ENCODE measurements at regions not wholly inside any gene's neighbourhood (a gene's known extent, or its start where the extent isn't known, plus 50 kb on each side); places are given as distances from the start of the nearest gene placed in this dataset.

- no peaks in the 10 kb centered on the region for H3K36me3 ChIP-seq (ENCODE audit: control insufficient read depth, insufficient read depth, low read length)
- H3K27me3 ChIP-seq (ENCODE audit: control insufficient read depth, insufficient read depth, low read length): no peaks in the 10 kb centered on the region
- in situ Hi-C loops (cut with HindIII; ENCODE audit: low pct_unique_long_range_greater_than_20kb, low sequenced_read_pairs) (no loop called here), intact Hi-C loops (cut with micrococcal nuclease; ENCODE audit: unreplicated experiment) (no loop called here)
- no peaks in the 10 kb centered on the region for H3K4me1 ChIP-seq (ENCODE audit: control insufficient read depth, insufficient read depth, low read length)
- no peak for DNase-seq (ENCODE audit: low read depth, low spot score)
- ChIA-PET POLR2A (no interaction called here), CTCF (no interaction called here)
- H3K27ac ChIP-seq (ENCODE audit: low read length): no peak overlapping the region
- TF ChIP-seq POLR2AphosphoS5 (IDR thresholded peaks at IDR 0.05; ENCODE audit: low read depth, low read length) (no peak), CTCF (IDR thresholded peaks at IDR 0.05) (no peak), TCF7L2 (IDR thresholded peaks at IDR 0.05; ENCODE audit: low read depth, low read length) (no peak), REST (IDR thresholded peaks at IDR 0.05; ENCODE audit: insufficient read depth in 1 of 2, low read depth in 2 of 2, low read length in 1 of 2) (no peak), SIN3A (IDR thresholded peaks at IDR 0.05; ENCODE audit: borderline replicate concordance, insufficient read depth, low read depth, low read length) (no peak)
- no peaks in the 10 kb centered on the region for H3K9me3 ChIP-seq (ENCODE audit: control insufficient read depth, insufficient read depth, low read depth, low read length)
- BruUV-seq (replicated peaks): no TSS peak
- no peak for ATAC-seq
- no peak overlapping the region for H3K4me3 ChIP-seq (ENCODE audit: low read depth in 2 of 2, low read length in 2 of 2)
These were observed 300.5 kb upstream of the ALCAM start for GRCh38 chr3:105065895-105066839.

- H3K36me3 ChIP-seq (ENCODE audit: control insufficient read depth, insufficient read depth, low read length): no peaks in the 10 kb centered on the region
- no peak overlapping the region for H3K27ac ChIP-seq (ENCODE audit: low read length)
- no peak for ATAC-seq
- H3K9me3 ChIP-seq (ENCODE audit: control insufficient read depth, insufficient read depth, low read depth, low read length): no peaks in the 10 kb centered on the region
- in situ Hi-C loops (cut with HindIII; ENCODE audit: low pct_unique_long_range_greater_than_20kb, low sequenced_read_pairs): no loop called here
- no peak overlapping the region for H3K4me3 ChIP-seq (ENCODE audit: low read depth in 2 of 2, low read length in 2 of 2)
- POLR2A ChIA-PET: no interaction called here
- TF ChIP-seq REST (IDR thresholded peaks at IDR 0.05; ENCODE audit: insufficient read depth in 1 of 2, low read depth in 2 of 2, low read length in 1 of 2) (no peak), CTCF (IDR thresholded peaks at IDR 0.05) (no peak)
- CTCF ChIA-PET: no interaction called here
- H3K4me1 ChIP-seq (ENCODE audit: control insufficient read depth, insufficient read depth, low read length): no peaks in the 10 kb centered on the region
- H3K27me3 ChIP-seq (ENCODE audit: control insufficient read depth, insufficient read depth, low read length): no peaks in the 10 kb centered on the region
- intact Hi-C loops (cut with micrococcal nuclease; ENCODE audit: unreplicated experiment): no loop called here
- BruUV-seq (replicated peaks): no TSS peak
- no peak for DNase-seq (ENCODE audit: low read depth, low spot score)
These were observed 299.3 kb upstream of the ALCAM start for GRCh38 chr3:105067361-105067760.
